ENCODE measurements at regions not wholly inside any gene's neighbourhood (a gene's known extent, or its start where the extent isn't known, plus 50 kb on each side); places are given as distances from the start of the nearest gene placed in this dataset.

- BruUV-seq (replicated peaks): no TSS peak
- intact Hi-C loops (cut with micrococcal nuclease; ENCODE audit: unreplicated experiment) (no loop called here), in situ Hi-C loops (cut with HindIII; ENCODE audit: extremely low pct_ligation_motif_present, low pct_unique_long_range_greater_than_20kb) (no loop called here)
- no peaks in the 10 kb centered on the region for H3K79me2 ChIP-seq (ENCODE audit: insufficient read depth, low read length)
- POLR2A ChIA-PET: no interaction called here
- FAIRE-seq (no peak), ATAC-seq (no peak), DNase-seq (ENCODE audit: low spot score) (no peak)
- no peaks in the 10 kb centered on the region for H3K4me1 ChIP-seq (ENCODE audit: insufficient read depth, low read length)
- H3K4me3 ChIP-seq (replicated peaks in 1 of 3; ENCODE audit: insufficient read depth in 1 of 3, low read depth in 2 of 3, low read length in 3 of 3): no peak overlapping the region
- no peak overlapping the region for H3K9ac ChIP-seq (ENCODE audit: insufficient read depth, low read depth, low read length)
- CTCF ChIA-PET (ENCODE audit: low intra/inter-chr PET ratio, low total read pairs): no interaction called here
- H3K4me2 ChIP-seq (ENCODE audit: low read depth, low read length): no peak overlapping the region
- H3K27ac ChIP-seq (ENCODE audit: extremely low read length, insufficient read depth, low read length): no peak overlapping the region
- no peaks in the 10 kb centered on the region for H3K36me3 ChIP-seq (replicated peaks in 1 of 2; ENCODE audit: control insufficient read depth in 1 of 2, insufficient read depth in 2 of 2, low read length in 2 of 2)
- WGBS (ENCODE audit: low lambda C conversion rate): 0% methylated on average over 3 of the region's 3 CpGs
- H4K20me1 ChIP-seq (ENCODE audit: insufficient read depth, low read length): no peaks in the 10 kb centered on the region
- TF ChIP-seq STAG1 (CRISPR knock-in tag; IDR thresholded peaks at IDR 0.05) (peak; percentile 20; the same call in 1 of the 2 replicates), ZNF460 (CRISPR knock-in tag; IDR thresholded peaks at IDR 0.05; ENCODE audit: borderline replicate concordance) (no peak)
- H3K9me3 ChIP-seq (ENCODE audit: low read length): no peaks in the 10 kb centered on the region
- H2AFZ ChIP-seq (ENCODE audit: low read length): no peak overlapping the region
- H3K27me3 ChIP-seq (ENCODE audit: control insufficient read depth in 1 of 2, insufficient read depth in 2 of 2, low read length in 2 of 2): no peaks in the 10 kb centered on the region
These were observed 90.8 kb downstream of the DNAJB9 start for GRCh38 chr7:108660465-108660864.

GRCh38 chr7:108662783-108663362 is 93.2 kb downstream of the DNAJB9 start:
- POLR2A ChIA-PET: no interaction called here
- Histone ChIP-seq H3K4me3 (replicated peaks in 1 of 3; ENCODE audit: insufficient read depth in 1 of 3, low read depth in 2 of 3, low read length in 3 of 3) (no peak overlapping the region), H3K27ac (ENCODE audit: extremely low read length, insufficient read depth, low read length) (no peak overlapping the region), H3K4me1 (ENCODE audit: insufficient read depth, low read length) (no peaks in the 10 kb centered on the region), H3K36me3 (replicated peaks in 1 of 2; ENCODE audit: control insufficient read depth in 1 of 2, insufficient read depth in 2 of 2, low read length in 2 of 2) (no peaks in the 10 kb centered on the region), H3K9ac (ENCODE audit: insufficient read depth, low read depth, low read length) (no peak overlapping the region), H2AFZ (ENCODE audit: low read length) (no peak overlapping the region), H3K27me3 (ENCODE audit: control insufficient read depth in 1 of 2, insufficient read depth in 2 of 2, low read length in 2 of 2) (no peaks in the 10 kb centered on the region), H3K79me2 (ENCODE audit: insufficient read depth, low read length) (no peaks in the 10 kb centered on the region), H4K20me1 (ENCODE audit: insufficient read depth, low read length) (no peaks in the 10 kb centered on the region), H3K9me3 (ENCODE audit: low read length) (no peaks in the 10 kb centered on the region), H3K4me2 (ENCODE audit: low read depth, low read length) (no peak overlapping the region)
- CTCF ChIA-PET (ENCODE audit: low intra/inter-chr PET ratio, low total read pairs): no interaction called here
- BruUV-seq (replicated peaks): no TSS peak
- ATAC-seq: no peak
- 2% methylated on average over 4 of the region's 4 CpGs for WGBS (ENCODE audit: low lambda C conversion rate)
- intact Hi-C loops (cut with micrococcal nuclease; ENCODE audit: unreplicated experiment): no loop called here
- in situ Hi-C loops (cut with HindIII; ENCODE audit: extremely low pct_ligation_motif_present, low pct_unique_long_range_greater_than_20kb): no loop called here
- peak; percentile 88 for TF ChIP-seq ATF7 (IDR thresholded peaks at IDR 0.05)
- no peak for TF ChIP-seq ATF7 (CRISPR knock-in tag; IDR thresholded peaks at IDR 0.05)
- no peak for TF ChIP-seq NR2C2 (CRISPR knock-in tag; IDR thresholded peaks at IDR 0.05; ENCODE audit: borderline replicate concordance)
- FAIRE-seq: no peak
- DNase-seq (ENCODE audit: low spot score): no peak
